Upper lobe of left lung (tissue), 4 donors: ENCODE measurements at regions not wholly inside any gene's neighbourhood (a gene's known extent, or its start where the extent isn't known, plus 50 kb on each side); places are given as distances from the start of the nearest gene placed in this dataset.

ENCODE experiments used
- CTCF ChIP-seq, 6 experiments: fragments of 450-650 bp in 4 of 6; fragments of 200-600 bp in 2 of 6; sonication (generic) in 2 of 6; IDR thresholded peaks; one replicate each; pipeline ENCODE4 v1.5.1; 2016 to 2019; ENCODE audit warnings: antibody characterized with exemption in 6 of 6
- EP300 ChIP-seq, 4 donors: sonication (generic); formaldehyde crosslinking; IDR thresholded peaks; one replicate each; pipeline ENCODE4 v1.5.1; 2017; ENCODE audit warnings: antibody characterized with exemption in 4 of 4, control low read depth in 2 of 4
- POLR2A ChIP-seq, 4 donors: fragments of 450-650 bp; IDR thresholded peaks; one replicate each; pipeline ENCODE4 v1.5.1; 2016 to 2017; ENCODE audit warnings: antibody characterized with exemption in 4 of 4, mild to moderate bottlenecking in 2 of 4
- POLR2AphosphoS5 ChIP-seq, 2 donors: sonication (generic); formaldehyde crosslinking; IDR thresholded peaks; one replicate each; pipeline ENCODE4 v1.5.1; 2017; ENCODE audit warnings: antibody characterized with exemption in 2 of 2

- TF ChIP-seq POLR2AphosphoS5 (IDR thresholded peaks at IDR 0.05) (no peak), CTCF (IDR thresholded peaks at IDR 0.05) (no peak), POLR2A (IDR thresholded peaks at IDR 0.05) (no peak), EP300 (IDR thresholded peaks at IDR 0.05) (no peak)
These were observed 1636.8 kb downstream of the PCDH9 start for GRCh38 chr13:65593298-65593874.
